SIG-M5 treated with dmso at 0.1 percent for 504 hours (cell line): ENCODE measurements at regions not wholly inside any gene's neighbourhood (a gene's known extent, or its start where the extent isn't known, plus 50 kb on each side); places are given as distances from the start of the nearest gene placed in this dataset.
"Not testable (repeated sequence)": the region's sequence is repeated elsewhere in the genome, so short reads cannot be mapped to it uniquely, and the experiment has no call there.

Experiments used
- DNase-seq: peaks from one replicate; lab custom pipeline; 2025; ENCODE audit not compliant: unreplicated experiment; lab: John Stamatoyannopoulos, UW

DNA sequence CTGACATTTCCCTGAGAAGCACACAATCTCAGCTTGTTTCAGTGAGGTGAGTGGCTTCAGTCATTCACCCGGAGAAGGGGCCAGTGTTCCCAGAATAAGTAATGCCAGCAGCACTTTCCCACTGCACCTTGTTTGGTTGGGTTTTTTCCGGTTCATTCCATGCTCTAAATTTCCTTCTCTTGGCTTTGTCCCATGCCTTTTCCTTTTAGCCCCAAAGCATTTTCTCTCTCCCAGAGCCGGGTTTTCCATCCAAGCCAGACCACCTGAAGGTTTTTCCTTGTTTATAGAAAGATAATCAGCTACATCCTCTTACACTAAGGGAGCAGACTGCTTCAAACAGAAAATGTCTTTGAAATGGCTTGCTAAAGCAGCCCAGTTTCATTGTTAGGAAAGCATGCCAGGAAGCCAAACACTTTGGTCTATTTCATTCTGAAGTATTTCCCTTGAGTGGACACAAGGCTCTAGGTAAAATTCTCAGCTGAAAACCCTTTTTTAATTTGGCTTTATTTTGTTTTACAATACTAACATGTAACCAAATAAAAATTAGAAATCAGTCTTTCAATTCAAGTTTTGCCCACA lies 501.6 kb downstream of the DTWD2 start:
- no peak for DNase-seq

DNA sequence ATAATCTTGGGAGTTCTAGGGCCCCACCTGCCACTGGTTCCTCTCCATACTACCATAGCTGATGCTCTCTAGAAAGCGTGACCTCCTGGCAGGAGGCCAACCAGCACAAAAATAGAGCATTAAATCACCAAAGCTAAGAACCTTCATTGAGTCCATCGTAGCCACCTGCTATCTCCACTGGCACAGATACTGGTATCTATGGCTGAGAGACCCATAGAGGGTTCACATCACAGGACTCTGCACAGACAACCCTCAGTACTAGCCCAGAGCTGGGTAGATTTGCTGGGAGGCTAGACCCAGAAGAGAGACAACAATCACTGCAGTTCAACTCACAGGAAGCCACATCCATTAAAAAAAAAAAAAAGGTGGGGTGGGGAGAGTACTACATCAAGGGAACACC lies 509.1 kb downstream of the DTWD2 start:
- no peak for DNase-seq

DNA sequence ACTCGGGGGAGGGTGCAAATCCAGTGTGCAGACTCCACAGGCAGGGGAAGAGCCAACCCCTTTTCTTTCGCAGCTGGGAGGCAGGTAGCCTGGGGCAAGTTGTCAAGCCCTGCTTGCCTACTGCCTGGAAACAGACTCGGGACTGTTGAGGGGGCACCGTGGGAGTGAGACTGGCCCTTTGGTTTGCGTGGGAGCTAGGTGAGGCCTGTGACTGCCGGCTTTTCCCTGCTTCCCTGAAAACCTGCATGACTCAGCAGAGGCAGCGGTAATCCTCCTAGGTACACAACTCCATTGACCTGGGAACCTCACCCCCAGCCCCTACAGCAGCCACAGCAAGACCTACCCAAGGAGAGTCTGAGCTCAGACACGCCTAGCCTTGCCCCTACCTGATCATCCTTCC lies 509.5 kb downstream of the DTWD2 start:
- no peak for DNase-seq

DNA sequence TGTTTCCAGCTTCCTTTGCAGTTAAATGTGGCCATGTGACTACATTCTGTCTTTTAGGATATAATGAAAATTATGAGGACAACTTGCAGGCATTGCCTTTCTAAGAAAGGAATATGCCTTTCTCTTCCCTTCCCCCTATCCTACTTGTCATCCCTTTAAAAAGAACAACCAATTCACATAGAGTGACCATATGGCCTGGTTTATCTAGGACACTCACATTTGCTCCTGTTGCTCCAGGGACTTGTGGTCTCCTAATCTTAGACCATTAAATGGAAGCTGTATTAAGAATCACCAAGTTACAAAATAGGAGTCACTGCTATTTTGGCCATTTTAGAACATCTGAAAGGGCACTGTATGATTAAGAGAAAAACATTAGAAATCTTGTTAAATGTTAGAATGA lies 520.3 kb downstream of the DTWD2 start:
- no peak for DNase-seq

DNA sequence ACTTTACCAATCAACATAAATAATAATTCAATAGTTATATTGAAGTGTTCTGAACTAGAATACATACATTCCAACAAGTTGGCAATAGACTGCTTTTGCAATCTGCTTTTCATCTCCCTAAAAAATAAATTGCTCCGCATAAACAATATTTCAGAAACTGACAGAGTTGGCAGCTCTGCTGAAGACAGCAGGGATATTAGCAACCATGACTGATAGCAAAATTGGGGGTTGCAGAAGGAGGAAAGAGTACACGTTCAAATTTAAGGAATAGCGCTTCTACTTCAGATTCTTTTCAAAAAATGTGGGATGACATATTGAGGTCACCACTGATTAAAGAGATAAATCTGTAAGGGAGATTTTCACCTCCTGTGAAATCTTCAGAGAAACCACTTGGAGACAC lies 521.2 kb downstream of the DTWD2 start:
- no peak for DNase-seq

DNA sequence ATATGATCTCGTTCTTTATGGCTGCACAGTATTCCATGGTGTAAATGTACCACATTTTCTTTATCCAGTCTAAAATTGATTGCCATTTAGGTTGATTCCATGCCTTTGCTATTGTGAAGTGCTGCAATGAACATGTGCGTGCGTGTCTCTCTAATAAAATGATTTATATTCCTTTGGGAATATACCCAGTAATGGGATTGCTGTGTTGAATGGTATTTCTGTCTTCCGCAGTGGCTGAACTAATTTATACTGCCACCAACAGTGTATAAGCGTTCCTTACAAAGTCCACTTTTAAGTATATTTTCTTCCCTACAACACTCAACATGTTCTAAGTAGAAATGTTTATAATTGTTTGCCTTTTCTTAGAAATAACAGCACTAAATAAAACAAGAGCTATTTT lies 521.9 kb downstream of the DTWD2 start:
- no peak for DNase-seq

DNA sequence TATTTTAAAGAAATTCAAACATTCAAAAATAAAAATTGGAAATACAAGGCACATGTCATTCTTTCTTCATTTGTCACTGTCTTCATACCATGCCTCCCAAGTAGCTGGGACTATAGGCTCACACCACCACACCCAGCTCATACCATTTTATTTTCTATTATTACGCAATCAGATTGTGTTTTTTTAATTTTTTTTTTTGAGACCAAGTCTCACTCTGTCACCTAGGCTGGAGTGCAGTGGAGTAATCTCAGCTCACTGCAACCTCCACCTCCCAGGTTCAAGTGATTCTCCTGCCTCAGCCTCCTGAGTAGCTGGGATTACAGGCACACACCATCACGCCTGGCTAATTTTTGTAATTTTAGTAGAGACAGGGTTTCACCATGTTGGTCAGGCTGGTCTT lies 526.1 kb downstream of the DTWD2 start:
- DNase-seq: not testable (repeated sequence)

DNA sequence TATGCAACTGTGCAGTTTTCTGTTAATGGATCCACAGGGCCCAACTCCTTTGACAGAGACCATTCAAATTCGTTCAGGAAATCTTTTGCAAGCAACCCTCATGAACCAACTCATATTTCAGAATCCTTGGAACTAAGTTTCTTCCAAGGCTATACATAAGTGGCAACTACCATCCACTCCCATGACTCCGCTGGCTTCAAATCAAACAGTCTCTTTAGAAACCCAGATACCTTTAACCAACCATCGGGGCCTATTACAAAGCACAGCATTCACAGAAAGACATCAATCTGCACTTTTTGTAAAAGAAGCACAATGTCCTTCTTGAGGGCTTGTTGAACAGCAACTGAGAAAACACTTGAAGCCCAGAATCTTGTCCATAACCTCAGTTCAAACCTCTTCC lies 526.9 kb downstream of the DTWD2 start:
- DNase-seq: no peak

DNA sequence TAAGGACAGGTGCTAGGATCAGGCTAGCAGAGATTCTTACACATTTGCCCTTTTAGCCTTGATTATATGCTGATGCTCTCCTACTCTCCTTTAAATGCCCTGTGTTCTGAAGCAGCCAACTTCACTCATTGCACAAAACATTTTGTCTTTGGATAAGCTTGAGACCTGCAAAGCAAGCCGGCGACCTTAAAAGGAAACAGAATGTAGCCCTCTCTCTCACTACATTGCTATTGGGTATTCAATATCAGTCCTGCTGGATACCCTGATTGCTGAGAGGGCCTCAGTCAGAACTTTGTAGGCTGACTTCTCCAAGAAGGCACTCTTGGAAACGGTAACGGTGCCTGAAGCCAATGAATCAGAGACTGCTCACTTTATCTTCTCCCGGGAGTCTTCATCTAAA lies 528.9 kb downstream of the DTWD2 start:
- DNase-seq: no peak

DNA sequence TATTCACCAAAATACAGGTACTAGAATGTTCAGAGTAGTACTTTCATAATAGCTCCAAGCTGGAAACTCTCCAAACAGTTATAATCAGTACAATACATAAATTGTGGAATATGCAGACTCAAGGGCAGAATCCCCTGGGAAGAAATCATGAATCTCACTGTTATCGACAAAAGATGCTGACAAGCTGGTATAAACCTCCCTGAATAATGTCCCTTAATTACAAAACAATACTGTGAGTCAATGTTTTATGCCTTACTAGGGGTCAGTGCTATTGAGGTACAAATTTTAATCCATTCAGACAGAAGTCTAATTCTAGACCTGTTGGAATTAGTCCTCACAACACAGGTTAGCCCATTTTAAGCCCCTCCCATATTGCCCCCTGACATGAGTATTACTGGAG lies 532.3 kb downstream of the DTWD2 start:
- no peak for DNase-seq

DNA sequence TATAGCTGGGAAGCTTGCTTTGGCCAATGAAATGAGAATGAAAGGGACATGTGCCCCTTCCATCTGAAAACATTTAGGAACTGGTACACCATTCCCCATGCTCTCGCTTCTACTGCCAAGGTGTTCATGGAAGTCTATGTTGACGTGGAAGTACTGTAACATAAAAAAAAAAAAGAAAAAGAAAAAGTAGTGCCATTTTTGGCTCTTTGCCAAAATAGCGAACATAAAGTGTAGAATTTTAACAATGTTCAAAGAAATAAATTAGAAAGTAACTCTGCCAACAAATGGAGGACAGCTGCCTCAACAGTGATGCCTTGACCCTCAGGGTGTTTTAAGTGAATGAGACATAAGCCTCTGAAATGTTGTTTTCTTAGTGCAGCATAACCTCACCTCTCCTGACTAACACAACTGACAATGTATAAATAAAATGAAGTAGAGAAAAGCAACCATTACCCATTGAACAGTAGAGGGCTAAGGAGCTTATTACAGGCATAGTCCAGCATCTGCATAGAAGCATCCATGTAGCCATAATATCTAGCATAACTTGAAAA lies 536.6 kb downstream of the DTWD2 start:
- no peak for DNase-seq

DNA sequence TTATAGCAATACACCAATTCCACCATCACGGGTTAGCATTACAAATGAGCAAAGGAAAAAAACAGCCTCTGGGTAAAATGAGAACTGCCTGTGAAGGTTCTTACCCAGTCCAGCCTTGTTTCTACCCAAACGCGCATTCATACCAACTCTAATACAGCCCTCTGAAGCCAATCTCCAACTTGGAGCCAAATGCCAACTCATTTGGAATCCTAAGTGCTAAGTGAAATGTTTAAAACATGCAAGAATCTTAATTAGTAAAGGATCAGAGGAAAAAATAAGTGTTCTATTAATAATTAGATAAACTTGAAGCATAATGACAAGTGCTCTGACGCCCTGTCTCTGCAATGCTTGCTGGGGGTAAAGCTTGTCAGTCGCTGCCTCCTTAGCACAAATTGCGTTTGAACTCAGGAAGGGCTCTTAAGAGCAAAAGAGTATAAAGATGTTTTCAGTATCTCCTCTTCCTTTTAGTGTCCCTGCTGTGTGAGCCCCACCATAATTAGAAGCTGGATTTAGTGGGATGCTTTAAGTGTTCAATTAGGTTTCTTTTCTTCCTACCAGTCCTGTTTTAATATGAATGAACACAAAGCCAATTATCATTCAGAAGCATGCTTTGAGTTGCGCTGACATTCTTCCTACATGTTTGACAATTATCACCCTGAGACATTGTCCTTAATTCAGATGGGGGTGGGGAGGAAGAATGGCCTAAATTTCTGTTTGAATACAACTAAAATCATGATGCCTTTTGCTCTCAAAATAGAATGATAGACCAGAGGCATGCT lies 537.6 kb downstream of the DTWD2 start:
- no peak for DNase-seq

DNA sequence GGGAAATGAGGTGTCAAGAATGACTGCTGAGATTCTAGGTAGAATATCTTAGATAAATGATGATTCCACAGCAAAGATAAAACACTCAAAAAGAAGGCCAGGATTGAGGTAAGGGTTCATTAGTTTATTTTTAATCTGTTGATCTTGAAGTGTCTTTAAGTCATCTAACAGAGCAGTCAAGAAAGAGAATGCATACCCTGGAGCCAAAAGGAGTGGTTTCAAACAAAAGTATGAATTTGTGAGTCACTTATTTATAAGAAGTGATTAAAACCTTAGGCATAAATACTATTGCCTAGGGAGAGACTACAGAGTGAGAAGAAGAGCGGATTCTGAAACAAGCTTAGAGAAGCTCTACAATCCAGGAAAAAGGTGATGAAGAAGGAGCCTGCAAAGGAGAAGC lies 541.0 kb downstream of the DTWD2 start:
- DNase-seq: no peak

DNA sequence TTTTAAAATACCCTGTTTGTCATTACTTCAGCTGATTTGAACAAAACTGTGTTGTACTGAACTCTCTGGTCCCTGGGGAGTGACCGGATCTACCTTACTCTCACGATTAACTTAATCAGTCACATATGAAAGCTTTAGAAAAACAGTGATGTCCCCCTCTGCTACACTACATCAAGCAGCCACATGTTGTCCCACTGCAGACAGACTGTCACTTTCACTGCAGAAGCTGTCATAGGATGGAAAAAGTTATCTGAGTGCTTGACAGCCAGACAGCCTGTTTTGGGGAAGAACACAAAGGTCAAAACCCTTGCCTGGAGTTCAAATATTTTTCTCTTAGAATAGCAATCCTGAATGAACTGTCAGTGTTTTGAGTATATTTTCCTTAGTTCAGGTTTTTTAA lies 546.4 kb downstream of the DTWD2 start:
- no peak for DNase-seq

DNA sequence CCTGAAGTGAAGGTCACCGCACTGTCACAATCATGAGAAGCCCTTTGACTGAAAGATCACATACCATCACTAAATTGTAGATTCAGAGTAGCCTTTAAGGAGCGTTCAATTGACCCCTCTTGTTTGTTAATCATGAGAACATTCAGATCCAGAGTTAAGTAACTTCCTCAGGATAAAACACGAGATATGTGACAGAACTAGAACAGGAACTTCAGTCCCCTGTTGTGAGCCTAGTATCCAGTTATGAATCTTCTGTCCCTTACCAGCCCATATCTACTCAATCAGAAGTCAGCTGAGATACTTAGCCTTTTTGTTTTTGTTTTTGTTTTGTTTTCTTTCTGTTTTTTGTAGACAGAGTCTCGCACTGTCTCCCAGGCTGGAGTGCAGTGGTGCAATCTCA lies 547.3 kb downstream of the DTWD2 start:
- no peak for DNase-seq

DNA sequence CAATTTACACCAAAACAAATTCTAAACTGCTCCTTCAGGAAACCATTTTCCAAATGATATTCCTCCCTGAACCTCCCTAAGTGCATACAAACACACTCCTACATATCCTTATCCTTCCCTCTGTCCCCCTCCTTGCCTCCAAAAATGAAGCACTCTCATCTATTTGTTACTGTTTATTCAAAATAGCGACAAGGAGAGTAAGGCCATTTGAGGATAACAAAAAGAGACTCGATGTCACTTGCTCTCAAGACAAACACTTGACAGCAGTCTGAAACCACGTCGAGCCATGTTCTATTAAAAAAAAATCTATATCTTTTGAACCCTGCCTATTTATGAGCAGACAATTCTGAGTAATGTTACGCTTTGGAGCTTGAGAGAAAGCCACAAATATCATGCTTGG lies 547.9 kb downstream of the DTWD2 start:
- no peak for DNase-seq

DNA sequence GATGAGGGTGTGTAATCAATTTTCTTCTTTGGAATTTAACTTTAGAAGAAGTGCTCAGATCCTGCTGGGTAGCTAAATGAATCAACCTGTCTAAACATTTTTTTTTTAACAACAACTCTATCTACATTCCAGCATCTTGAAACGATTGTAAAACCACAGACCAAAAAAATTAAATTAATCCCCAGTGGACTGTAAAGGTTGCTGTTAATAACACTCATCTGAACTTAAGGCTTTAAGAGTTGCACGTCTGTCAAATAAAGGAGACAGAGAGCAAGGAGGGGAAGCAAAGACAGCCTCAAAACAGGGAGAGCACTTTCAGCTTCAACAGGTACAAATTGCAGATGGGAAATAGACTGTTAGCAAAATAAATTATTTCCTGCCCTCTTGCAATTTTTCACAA lies 548.5 kb downstream of the DTWD2 start:
- DNase-seq: no peak

DNA sequence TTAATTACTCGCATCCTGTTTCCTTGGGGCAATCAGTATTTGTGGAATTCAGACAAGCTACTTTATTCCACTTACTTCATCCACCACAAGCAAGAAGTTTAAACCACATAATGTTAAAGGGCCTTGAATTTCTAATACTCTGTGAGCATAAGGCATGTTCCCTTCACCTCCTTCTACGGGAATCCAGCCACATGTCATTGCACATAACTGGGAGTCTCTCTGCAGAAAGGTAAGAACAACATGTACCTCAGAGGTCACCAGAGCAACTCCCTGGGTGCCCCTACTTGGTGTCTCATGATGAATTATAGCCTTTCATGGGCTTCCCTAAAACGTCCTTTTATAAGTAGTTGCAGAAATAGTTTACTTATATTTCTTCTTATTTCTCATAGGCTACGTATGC lies 553.2 kb downstream of the DTWD2 start:
- DNase-seq: no peak

DNA sequence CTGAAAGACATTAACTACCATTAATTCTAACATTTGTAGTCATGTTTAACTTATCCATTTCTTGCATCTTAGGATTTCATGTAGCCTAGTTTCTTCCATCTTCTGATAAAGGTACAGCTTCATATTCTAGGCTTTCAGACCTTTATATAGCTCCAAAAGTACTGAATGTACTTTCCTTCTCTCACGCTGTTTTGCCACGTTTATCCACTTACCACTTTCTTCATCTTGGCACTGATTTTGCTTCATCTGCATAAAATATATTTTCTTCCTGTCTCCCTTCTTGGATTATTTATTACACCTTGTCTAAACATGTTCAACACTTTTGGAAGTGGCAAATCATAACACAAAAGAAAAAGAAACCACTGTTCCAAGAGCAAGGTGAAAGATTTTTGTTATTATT lies 553.8 kb downstream of the DTWD2 start:
- DNase-seq: no peak

DNA sequence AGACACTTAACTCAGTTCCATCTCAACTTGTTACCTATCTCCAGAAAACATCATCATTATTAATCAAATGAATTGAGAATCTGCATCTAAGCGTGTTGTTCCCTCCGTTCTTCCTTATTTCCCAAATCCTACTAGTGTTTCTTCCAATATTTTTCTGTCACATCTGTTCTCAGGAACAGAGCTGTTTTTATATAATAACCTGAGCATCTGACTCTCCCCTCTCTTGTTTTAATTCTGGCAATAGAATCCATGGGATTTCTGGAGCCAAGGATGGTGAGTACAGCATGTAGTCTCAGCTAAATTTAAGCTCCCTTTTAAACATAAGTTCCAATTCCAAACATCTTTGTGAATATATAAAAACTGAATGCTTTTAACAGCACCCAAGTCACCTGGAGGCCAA lies 558.3 kb downstream of the DTWD2 start:
- DNase-seq: no peak

DNA sequence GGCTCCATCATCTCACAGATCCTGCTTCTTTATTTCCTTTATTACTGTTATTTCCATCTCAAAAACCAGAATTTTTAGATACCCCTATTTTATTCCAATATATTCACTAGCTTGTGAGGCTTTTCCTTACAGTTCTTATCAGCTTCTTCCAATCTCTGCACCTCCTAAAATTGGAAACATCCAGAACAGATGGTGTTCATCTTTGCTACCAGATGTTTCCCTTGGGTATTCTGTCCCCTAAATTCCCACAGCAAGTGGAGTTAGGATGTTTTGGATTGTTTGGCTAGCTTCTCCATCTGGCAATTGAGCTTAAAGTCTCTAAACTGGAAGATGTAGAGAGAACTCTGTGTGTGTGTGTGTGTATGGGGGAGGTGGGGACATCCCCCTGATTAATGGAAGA lies 580.4 kb downstream of the DTWD2 start:
- no peak for DNase-seq

DNA sequence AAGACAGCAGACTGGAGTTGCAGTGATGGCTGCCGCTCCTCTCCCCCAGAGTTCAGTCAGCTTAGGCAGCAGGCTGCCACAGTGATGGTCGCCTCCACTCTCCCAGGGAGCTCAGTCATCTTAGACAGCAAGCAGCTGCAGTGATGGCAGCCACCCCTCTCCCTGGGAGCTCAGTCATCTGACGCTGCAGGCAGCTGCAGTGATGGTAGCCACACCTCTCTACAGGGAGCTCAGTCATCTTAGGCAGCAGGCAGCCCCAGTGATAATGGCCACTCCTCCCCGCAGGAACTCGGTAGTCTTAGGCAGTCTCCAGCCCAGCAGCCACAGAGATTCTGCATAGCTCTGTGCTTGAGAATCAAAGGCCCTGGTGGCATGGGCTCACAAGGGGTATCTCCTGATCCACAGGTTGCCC lies 582.7 kb downstream of the DTWD2 start:
- DNase-seq: no peak

DNA sequence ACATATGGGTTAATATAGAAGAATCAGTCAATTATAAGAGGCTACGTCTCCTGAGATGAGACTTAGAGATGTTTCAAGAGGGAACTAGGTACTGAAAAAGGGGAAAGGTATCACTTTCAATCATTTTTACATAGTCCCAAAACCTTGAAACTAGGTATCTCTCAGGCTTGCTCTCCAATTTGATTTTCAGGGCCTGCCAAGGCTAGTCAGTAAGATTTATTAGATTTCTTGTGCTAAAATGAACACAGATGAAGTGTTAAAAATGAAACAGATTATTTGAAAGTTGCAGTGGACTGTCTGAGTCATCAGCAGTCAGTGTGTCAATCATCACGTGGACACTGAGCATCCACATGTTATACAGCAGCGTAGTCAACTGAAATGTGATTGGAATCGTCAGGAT lies 591.1 kb downstream of the DTWD2 start:
- DNase-seq: no peak
